ENCODE measurements at regions not wholly inside any gene's neighbourhood (a gene's known extent, or its start where the extent isn't known, plus 50 kb on each side); places are given as distances from the start of the nearest gene placed in this dataset.

DNA sequence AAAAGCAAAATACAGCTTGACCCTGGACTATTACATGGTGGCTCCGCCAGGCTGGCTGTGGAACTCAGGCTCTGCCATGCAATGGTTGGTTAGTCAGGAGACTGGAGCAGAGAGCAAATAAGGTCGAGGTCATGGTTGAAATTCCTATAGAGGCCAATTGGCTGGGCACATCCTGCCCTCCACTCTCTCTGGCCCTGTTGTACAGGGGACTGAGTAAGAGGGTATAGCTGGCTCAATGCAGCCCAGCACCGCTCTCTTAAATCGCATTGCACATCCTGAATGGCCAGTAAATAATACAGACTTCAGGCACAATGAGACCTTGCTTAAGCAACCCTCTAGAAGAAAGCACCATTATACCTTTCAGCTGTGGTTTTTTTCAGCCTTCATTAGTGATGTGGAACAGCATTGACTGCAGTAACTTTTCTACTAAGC, 59.3 kb upstream of the PPP2R5A start:
- DNase-seq (ENCODE audit: low read depth): no peak

DNA sequence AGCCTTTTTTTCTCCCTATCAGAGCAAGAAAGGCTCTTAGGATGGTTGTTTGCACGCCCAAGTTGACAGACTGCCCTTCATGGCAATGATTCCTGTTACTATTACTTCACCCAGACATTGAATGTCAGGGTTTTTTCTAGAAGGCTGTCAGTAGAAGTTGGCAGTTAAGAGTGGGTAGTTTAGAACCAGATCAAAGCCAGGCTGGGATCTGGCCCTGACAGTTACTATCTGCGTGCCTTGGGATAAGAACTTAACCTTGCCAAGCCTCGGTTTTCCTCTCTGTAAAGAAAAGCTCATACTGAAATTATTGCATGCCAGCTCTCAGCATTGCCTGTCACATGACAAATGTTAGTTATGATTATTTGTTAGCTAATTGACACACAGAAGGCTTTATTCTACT, 58.7 kb upstream of the PPP2R5A start:
- DNase-seq (ENCODE audit: low read depth): no peak

DNA sequence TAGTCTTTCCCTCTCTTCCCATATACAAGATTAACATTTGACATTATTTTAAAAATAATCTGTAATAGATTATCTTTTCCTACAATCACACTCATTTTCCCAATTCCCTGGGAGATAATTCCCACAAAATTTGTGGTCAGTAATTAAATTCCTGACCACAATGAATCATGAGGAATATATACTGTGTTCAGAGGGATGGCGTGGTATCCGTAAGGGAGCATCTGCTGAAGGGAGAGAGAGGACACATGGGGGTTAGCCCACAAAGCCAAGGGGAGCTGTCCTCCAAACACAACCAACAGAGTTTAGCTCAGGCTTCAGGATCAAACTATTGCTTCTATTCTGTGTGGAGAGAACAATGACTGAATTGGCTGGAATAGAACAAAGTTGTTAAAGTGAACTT, 57.1 kb upstream of the PPP2R5A start:
- DNase-seq (ENCODE audit: low read depth): peak; percentile 30

DNA sequence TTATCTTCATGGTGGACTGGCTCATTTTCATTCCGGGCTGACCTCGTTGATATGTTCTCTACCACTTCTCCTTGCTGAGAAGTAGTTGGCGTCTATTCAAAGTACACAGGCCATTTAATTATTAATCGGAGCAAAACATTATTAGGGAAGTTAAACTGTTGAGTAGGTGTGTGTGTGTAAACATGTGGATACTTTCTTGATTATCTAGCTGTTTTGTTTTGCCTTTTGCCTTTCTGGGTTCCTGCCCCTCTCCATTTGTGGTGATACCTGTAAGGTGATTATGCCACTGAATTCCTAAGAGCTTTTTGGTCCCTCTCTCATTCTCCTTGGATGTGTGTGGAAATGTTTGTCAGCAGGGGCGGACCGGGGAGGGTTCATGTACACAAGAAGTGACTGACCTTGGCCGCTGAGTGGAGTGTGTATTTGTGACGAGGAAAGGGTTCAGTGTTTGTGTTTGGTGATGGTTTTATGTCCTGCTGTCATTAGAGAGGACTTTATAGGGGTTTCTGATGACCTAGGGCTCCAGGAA, 56.6 kb upstream of the PPP2R5A start:
- no peak for DNase-seq (ENCODE audit: low read depth)

GRCh38 chr1:212229654-212230053, 55.6 kb upstream of the PPP2R5A start:
- DNase-seq (ENCODE audit: low read depth): peak; percentile 46

DNA sequence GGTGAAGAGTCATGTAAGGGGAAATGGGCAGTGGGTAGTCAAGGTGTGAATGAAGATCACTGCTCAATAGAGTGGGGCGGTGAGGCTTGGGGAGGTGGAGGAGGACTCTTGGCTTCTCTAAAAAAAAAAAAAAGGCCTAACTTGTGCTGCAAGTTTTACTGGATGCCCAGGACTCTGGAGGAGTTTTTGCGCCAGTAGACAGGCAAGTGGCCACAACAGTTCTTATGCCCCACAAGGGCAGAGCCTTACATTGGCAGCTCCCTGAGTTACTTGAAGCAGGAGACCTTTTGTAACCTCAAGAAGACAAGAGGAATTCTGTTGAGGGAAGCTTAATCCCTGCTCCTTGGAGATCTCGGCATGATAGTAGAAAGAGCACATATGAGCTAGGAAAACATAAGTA, 54.9 kb upstream of the PPP2R5A start:
- DNase-seq (ENCODE audit: low read depth): no peak

- DNase-seq (ENCODE audit: low read depth): no peak
Observed at GRCh38 chr1:212231372-212231771, 53.8 kb upstream of the PPP2R5A start.

DNA sequence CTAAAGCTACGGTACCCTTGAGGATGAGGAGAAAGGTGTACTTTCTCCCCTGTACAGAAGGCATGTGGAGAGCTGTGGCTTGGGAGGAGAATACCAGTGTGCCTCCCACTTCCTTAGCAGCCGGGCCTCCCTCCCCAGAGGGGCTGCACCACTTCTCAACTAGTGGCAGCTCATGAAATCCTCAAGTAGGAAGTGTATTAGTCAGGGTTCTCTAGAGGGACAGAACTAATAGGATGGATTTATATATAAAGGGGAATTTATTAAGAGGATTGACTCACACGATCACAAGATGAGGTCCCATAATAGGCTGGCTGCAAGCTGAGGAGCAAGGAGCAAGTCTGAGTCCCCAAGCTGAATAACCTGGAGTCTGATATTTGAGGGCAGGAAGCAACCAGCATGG, 53.1 kb upstream of the PPP2R5A start:
- no peak for DNase-seq (ENCODE audit: low read depth)

- no peak for DNase-seq (ENCODE audit: low read depth)
Observed at GRCh38 chr1:212233321-212233720, 51.9 kb upstream of the PPP2R5A start.

- DNase-seq (ENCODE audit: low read depth): peak; percentile 92
Observed at GRCh38 chr1:212234431-212235395, 50.5 kb upstream of the PPP2R5A start.
